K562 (cell line): ENCODE measurements at regions not wholly inside any gene's neighbourhood (a gene's known extent, or its start where the extent isn't known, plus 50 kb on each side); places are given as distances from the start of the nearest gene placed in this dataset.

Experiments used
- ATAC-seq: fragments of 200-7000 bp; cut with Tn5 transposase; 3 replicates; pipeline ENCODE4 v1.9.1; 2020; ENCODE audit warnings: moderate library complexity
- BruUV-seq: library from RNA; stranded (reverse); fragments of 400-500 nt; replicated peaks from 2 replicates; lab custom pipeline; 2021; lab: Mats Ljungman, UMichigan
- CTCF ChIA-PET: fragments of 300-600 bp; formaldehyde crosslinking; extraction: SDS; loops from one replicate; lab custom pipeline; 2021; ENCODE audit warnings: low intra/inter-chr PET ratio; lab: Yijun Ruan, JAX
- POLR2A ChIA-PET: fragments of 300-600, 350-650 bp; sonication (Branson Sonifier 250); formaldehyde crosslinking; extraction: SDS; loops from one replicate; lab custom pipeline; 2021; ENCODE audit warnings: antibody characterized with exemption, inconsistent platforms; lab: Yijun Ruan, JAX
- DNase-seq, 4 experiments: peaks; one replicate each; pipeline versions ENCODE4 v3.0.0 to v3.0.0-alpha.2; 2011 to 2018; ENCODE audit warnings: low spot score in 3 of 4, mixed read lengths in 3 of 4; ENCODE audit errors: extremely low read depth in 1 of 4
- FAIRE-seq: peaks from 2 replicates; lab custom pipeline; 2011; peaks lifted over from hg19 to GRCh38; lab: Jason Lieb, UNC
- H2AFZ ChIP-seq: 2 replicates; pipeline ENCODE4 v1.6.0; 2011; ENCODE audit warnings: low read depth, low read length, control low read depth, inconsistent platforms
- H3K27ac ChIP-seq: fragments of 200-600 bp; 3 replicates; pipeline ENCODE4 v1.8.0; 2011; ENCODE audit warnings: low read depth, mild to moderate bottlenecking, control low read depth, inconsistent platforms, low read length, moderate library complexity, mixed read lengths; ENCODE audit errors: extremely low read depth
- H3K27me3 ChIP-seq, 2 experiments: fragments of 300-600 bp in 1 of 2; 2 replicates in 1 of 2; 3 replicates in 1 of 2; pipeline versions ENCODE4 v1.6.0 to v1.8.0; 2011; ENCODE audit warnings: inconsistent platforms in 2 of 2, low read length in 2 of 2, mild to moderate bottlenecking in 1 of 2, mixed read lengths in 1 of 2, moderate library complexity in 1 of 2; ENCODE audit not compliant: control insufficient read depth in 2 of 2, insufficient read depth in 2 of 2
- H3K36me3 ChIP-seq: fragments of 300-600 bp; 3 replicates; pipeline ENCODE4 v1.8.0; 2011; ENCODE audit warnings: mild to moderate bottlenecking, low read length, inconsistent platforms; ENCODE audit not compliant: control insufficient read depth, insufficient read depth
- H3K4me1 ChIP-seq, 2 experiments: fragments of 200-600 bp in 1 of 2; replicated peaks in 1 of 2; 2 replicates in 1 of 2; 3 replicates in 1 of 2; pipeline versions ENCODE4 v1.5.1 to v1.8.0; 2011; ENCODE audit warnings: inconsistent platforms in 2 of 2, low read length in 2 of 2, mild to moderate bottlenecking in 1 of 2, mixed read lengths in 1 of 2, moderate library complexity in 1 of 2; ENCODE audit not compliant: control insufficient read depth in 2 of 2, insufficient read depth in 2 of 2
- H3K4me2 ChIP-seq: 2 replicates; pipeline ENCODE4 v1.6.1; 2011; ENCODE audit warnings: low read length, control low read depth, inconsistent platforms, mixed read lengths; ENCODE audit not compliant: insufficient read depth
- H3K4me3 ChIP-seq: fragments of 200-600 bp; sonication (generic), shearing (Covaris generic); 2 replicates; pipeline ENCODE4 v1.5.1; 2016; ENCODE audit warnings: control low read depth, inconsistent platforms
- H3K79me2 ChIP-seq: fragments of 200-600 bp; 3 replicates; pipeline ENCODE4 v1.8.0; 2011; ENCODE audit warnings: low read length, inconsistent platforms; ENCODE audit not compliant: control insufficient read depth, insufficient read depth
- H3K9ac ChIP-seq, 2 experiments: 2 replicates each; pipeline versions ENCODE4 v1.6.0 to v1.6.1; 2011; ENCODE audit warnings: low read depth in 2 of 2, low read length in 2 of 2, control low read depth in 1 of 2, inconsistent platforms in 1 of 2, mild to moderate bottlenecking in 1 of 2, mixed read lengths in 1 of 2; ENCODE audit not compliant: insufficient read depth in 1 of 2
- H3K9me1 ChIP-seq: one replicate; pipeline ENCODE4 v1.6.0; 2011; ENCODE audit warnings: inconsistent platforms, mild to moderate bottlenecking, low read length, moderate library complexity; ENCODE audit not compliant: control insufficient read depth, insufficient read depth
- H3K9me3 ChIP-seq: replicated peaks from 2 replicates; pipeline ENCODE4 v1.5.1; 2011; ENCODE audit warnings: low read depth, low read length, inconsistent platforms; ENCODE audit not compliant: control insufficient read depth, insufficient read depth
- H4K20me1 ChIP-seq: replicated peaks from 2 replicates; pipeline ENCODE4 v1.6.1; 2011; ENCODE audit warnings: low read length, inconsistent platforms, mixed read lengths; ENCODE audit not compliant: control insufficient read depth, insufficient read depth
- BRD9 ChIP-seq: fragments of 450-650 bp; IDR thresholded peaks from 2 replicates; pipeline ENCODE4 v1.6.1; 2018; ENCODE audit warnings: low read depth; ENCODE audit not compliant: partially characterized antibody
- CCAR2 ChIP-seq: fragments of 200-400 bp; formaldehyde crosslinking; IDR thresholded peaks from 2 replicates; pipeline ENCODE4 v1.6.1; 2017; ENCODE audit warnings: mild to moderate bottlenecking, low read depth, low read length
- CREB5 ChIP-seq: fragments of 250-450 bp; sonication (Bioruptor Pico); IDR thresholded peaks from 2 replicates; pipeline ENCODE4 v1.5.0; 2020; ENCODE audit warnings: mild to moderate bottlenecking
- FOXO4 ChIP-seq: fragments of 450-650 bp; formaldehyde crosslinking; IDR thresholded peaks from 2 replicates; pipeline ENCODE4 v1.4.0; 2020; ENCODE audit warnings: mild to moderate bottlenecking, moderate library complexity
- HDAC1 ChIP-seq, 2 experiments: fragments of 450-650 bp; IDR thresholded peaks; 2 replicates each; pipeline ENCODE4 v1.6.1; 2016 to 2017; ENCODE audit warnings: inconsistent platforms in 1 of 2, mild to moderate bottlenecking in 1 of 2, moderate library complexity in 1 of 2
- KLF13 ChIP-seq: fragments of 450-650 bp; IDR thresholded peaks from 2 replicates; pipeline ENCODE4 v1.6.1; 2016; ENCODE audit warnings: missing genetic modification characterization, low read depth, mild to moderate bottlenecking, missing compliant biosample characterization, moderate library complexity, borderline replicate concordance
- TCF7L2 ChIP-seq: fragments of 150-350 bp; IDR thresholded peaks from 2 replicates; pipeline ENCODE4 v1.6.1; 2016; ENCODE audit warnings: low read depth, mild to moderate bottlenecking, low read length, moderate library complexity
- THAP12 ChIP-seq: fragments of 250-450 bp; sonication (Bioruptor Pico); IDR thresholded peaks from 2 replicates; pipeline ENCODE4 v1.9.0; 2021; ENCODE audit warnings: mild to moderate bottlenecking, inconsistent platforms
- ZNF133 ChIP-seq: fragments of 250-450 bp; sonication (Bioruptor Pico); IDR thresholded peaks from 2 replicates; pipeline ENCODE4 v1.4.0; 2020; ENCODE audit warnings: mild to moderate bottlenecking
- ZNF695 ChIP-seq: fragments of 450-650 bp; formaldehyde crosslinking; IDR thresholded peaks from 2 replicates; pipeline ENCODE4 v1.4.0; 2020; ENCODE audit warnings: mild to moderate bottlenecking, moderate library complexity
- WGBS: fragments of 100-300 bp; shearing (Covaris generic); methylation state at CpG from one replicate; pipeline ENCODE4 v1.1.6; 2016; ENCODE audit warnings: low coverage, mixed read lengths; ENCODE audit not compliant: insufficient coverage; ENCODE audit errors: missing lambda C conversion rate; 5-methylcytosine and 5-hydroxymethylcytosine counted together
- in situ Hi-C: fragments of 300-500 bp; cut with MboI; formaldehyde crosslinking; loops from 4 replicates; pipeline ENCODE4 v1.15.0; 2018; ENCODE audit warnings: inconsistent platforms, mixed read lengths
- intact Hi-C: fragments of 100-400 bp; cut with micrococcal nuclease; formaldehyde crosslinking; loops from 2 replicates; pipeline ENCODE4 v1.14.2; 2022

- H3K79me2 ChIP-seq: no peaks in the 10 kb centered on the region
- H3K9me3 ChIP-seq: peaks cover 4% of the 10 kb centered on the region
- ChIA-PET POLR2A (interaction anchor here (1.0 kb wide), 1 partner anchor 26 kb away, joined by 3 read pairs; no protein-coding TSS in a partner anchor), CTCF (no interaction called here)
- no peak for FAIRE-seq
- peaks cover 35 to 57% of the 10 kb centered on the region in 2 experiments; a peak in 4 of 5 replicates for H3K27me3 ChIP-seq
- TF ChIP-seq ZNF695 (CRISPR knock-in tag) (no peak), THAP12 (CRISPR knock-in tag) (no peak), BRD9 (no peak), CREB5 (CRISPR knock-in tag) (no peak), CCAR2 (no peak), TCF7L2 (no peak), KLF13 (no peak), ZNF133 (CRISPR knock-in tag) (no peak), FOXO4 (CRISPR knock-in tag) (no peak), HDAC1 (IDR thresholded peaks at IDR 0.05) (no peak)
- peaks cover 3 to 4% of the 10 kb centered on the region in 2 experiments; a peak in 3 of 5 replicates for H3K4me1 ChIP-seq
- H2AFZ ChIP-seq: no peak overlapping the region
- H3K27ac ChIP-seq: no peak overlapping the region
- ATAC-seq: no peak
- H3K9me1 ChIP-seq: no peaks in the 10 kb centered on the region
- in situ Hi-C loops: no loop called here
- H3K4me3 ChIP-seq: no peak overlapping the region
- no TSS peak for BruUV-seq
- WGBS: 32% methylated on average over 5 of the region's 8 CpGs
- DNase-seq: no peak
- no peaks in the 10 kb centered on the region for H4K20me1 ChIP-seq
- intact Hi-C loops: no loop called here
- no peak overlapping the region for H3K9ac ChIP-seq
- H3K36me3 ChIP-seq: no peaks in the 10 kb centered on the region
- H3K4me2 ChIP-seq: no peak overlapping the region
These were observed 139.9 kb upstream of the NCOR2 start for GRCh38 chr12:124707316-124707715.
